Transverse colon (tissue), 4 donors: ENCODE measurements at regions not wholly inside any gene's neighbourhood (a gene's known extent, or its start where the extent isn't known, plus 50 kb on each side); places are given as distances from the start of the nearest gene placed in this dataset.

Experiments used
- DNase-seq: peaks from one replicate; pipeline ENCODE4 v3.0.0-alpha.2; 2019
- H3K27ac ChIP-seq, 4 donors: fragments of 200-600 bp; sonication (generic); 2 replicates each; pipeline ENCODE4 v1.5.1; 2016 to 2018; ENCODE audit warnings: inconsistent platforms in 4 of 4
- H3K27me3 ChIP-seq: fragments of 200-600 bp; sonication (generic); 2 replicates; pipeline ENCODE4 v1.5.1; 2017; ENCODE audit warnings: inconsistent platforms
- H3K36me3 ChIP-seq, 4 donors: fragments of 200-600 bp; sonication (generic); 2 replicates each; pipeline ENCODE4 v1.5.1; 2017 to 2019; ENCODE audit warnings: inconsistent platforms in 4 of 4
- H3K4me1 ChIP-seq, 4 donors: fragments of 200-600 bp; sonication (generic); 2 replicates each; pipeline ENCODE4 v1.5.1; 2017 to 2020; ENCODE audit warnings: inconsistent platforms in 4 of 4
- H3K4me3 ChIP-seq, 4 donors: fragments of 200-600 bp; sonication (generic); 1 replicate in 1 of 4; 2 replicates in 3 of 4; pipeline versions ENCODE4 v1.5.1 to v1.6.1; 2017 to 2019; ENCODE audit warnings: inconsistent platforms in 4 of 4
- H3K9me3 ChIP-seq, 2 donors: fragments of 200-600 bp; sonication (generic); 2 replicates each; pipeline ENCODE4 v1.5.1; 2017 to 2019; ENCODE audit warnings: inconsistent platforms in 2 of 2
- CTCF ChIP-seq, 5 experiments: fragments of 200-600 bp in 3 of 5; fragments of 450-650 bp in 2 of 5; sonication (generic) in 3 of 5; IDR thresholded peaks; 1 replicate in 2 of 5; 2 replicates in 3 of 5; pipeline ENCODE4 v1.5.1; 2016 to 2017; ENCODE audit warnings: antibody characterized with exemption in 5 of 5, inconsistent platforms in 3 of 5, mild to moderate bottlenecking in 2 of 5, moderate library complexity in 1 of 5
- EP300 ChIP-seq: sonication (generic); formaldehyde crosslinking; IDR thresholded peaks from one replicate; pipeline ENCODE4 v1.6.1; 2017; ENCODE audit warnings: antibody characterized with exemption, low read depth
- POLR2A ChIP-seq: fragments of 450-650 bp; IDR thresholded peaks from one replicate; pipeline ENCODE4 v1.6.1; 2016; ENCODE audit warnings: antibody characterized with exemption, mild to moderate bottlenecking, moderate library complexity
- POLR2AphosphoS5 ChIP-seq, 3 donors: sonication (generic); formaldehyde crosslinking; IDR thresholded peaks; one replicate each; pipeline ENCODE4 v1.6.1; 2016; ENCODE audit warnings: antibody characterized with exemption in 3 of 3
- WGBS, 2 donors: methylation state at CpG; one replicate each; pipeline ENCODE4 v1.1.5; 2018; ENCODE audit warnings: low coverage in 1 of 2; 5-methylcytosine and 5-hydroxymethylcytosine counted together
- in situ Hi-C, 4 donors: fragments of 200-750 bp; cut with MboI; loops; one replicate each; pipeline versions ENCODE4 v1.15.0 to v1.15.1; 2017; ENCODE audit warnings: low sequenced_read_pairs in 3 of 4, low pct_ligation_motif_present in 1 of 4, low pct_unique_long_range_greater_than_20kb in 1 of 4
- intact Hi-C: fragments of 100-400 bp; cut with DNase I; formaldehyde crosslinking; loops from one replicate; pipeline ENCODE4 v1.15.1; 2023; ENCODE audit warnings: low total_unique reads

DNA sequence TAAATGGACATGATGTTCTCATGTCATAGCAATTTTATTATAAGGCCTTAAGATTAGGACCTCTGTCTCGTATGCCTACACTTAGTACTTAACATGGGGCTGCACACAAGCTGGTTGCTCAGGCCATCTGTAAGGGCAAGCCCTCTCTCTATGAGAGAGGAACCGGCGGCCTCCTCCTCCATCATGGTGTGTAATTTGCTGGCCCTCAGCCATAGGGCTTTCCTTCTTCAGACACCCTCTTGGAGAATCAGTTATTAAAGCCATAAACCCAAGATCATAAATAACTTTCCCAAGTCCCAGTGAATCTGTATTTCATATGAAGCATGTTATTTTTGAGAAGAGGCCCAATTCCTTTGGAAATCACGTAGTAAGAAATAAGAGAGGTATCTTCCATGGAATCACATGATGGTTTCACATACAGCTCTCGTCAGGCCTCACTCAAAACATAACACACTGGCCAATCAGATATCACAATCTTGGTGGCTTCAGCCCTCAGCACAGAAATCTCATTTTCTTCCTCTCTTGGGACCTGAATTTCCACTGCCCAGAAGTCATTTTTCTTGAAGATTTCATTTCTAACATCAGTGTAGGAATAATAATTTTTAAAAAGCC, 92.6 kb downstream of the RDH14 start:
- Histone ChIP-seq H3K27me3 (no peaks in the 10 kb centered on the region), H3K4me3 (no peak overlapping the region), H3K36me3 (no peaks in the 10 kb centered on the region), H3K4me1 (no peaks in the 10 kb centered on the region), H3K9me3 (no peaks in the 10 kb centered on the region), H3K27ac (no peak overlapping the region)
- in situ Hi-C loops, result no loop called here
- TF ChIP-seq CTCF (IDR thresholded peaks at IDR 0.05) (no peak), EP300 (no peak), POLR2AphosphoS5 (IDR thresholded peaks at IDR 0.05) (no peak), POLR2A (no peak)
- WGBS, 2 donors, result 76 to 83% methylated on average over 2 to 5 of the region's 5 CpGs
- no peak for DNase-seq
- intact Hi-C loops, result no loop called here

DNA sequence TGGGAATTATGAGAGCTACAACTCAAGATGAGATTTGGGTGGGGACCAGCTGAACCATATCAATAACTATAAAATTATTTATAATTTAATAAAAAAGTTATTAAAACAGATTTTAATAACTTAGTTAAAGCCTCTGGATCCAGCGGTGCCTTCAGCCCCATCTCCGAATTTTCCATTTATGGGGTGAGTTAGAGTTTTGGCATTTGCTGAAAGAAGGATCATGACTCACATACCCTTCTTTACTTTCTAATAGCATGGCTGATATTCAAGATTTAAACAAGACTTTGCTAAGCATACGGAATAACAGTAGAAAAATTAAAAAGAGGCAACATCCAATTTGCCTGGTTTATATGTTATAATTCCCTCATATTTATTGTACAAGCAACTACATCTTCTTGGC, 94.5 kb downstream of the RDH14 start:
- in situ Hi-C loops (no loop called here), intact Hi-C loops (no loop called here)
- H3K4me1 ChIP-seq, result no peaks in the 10 kb centered on the region
- no peak overlapping the region for H3K27ac ChIP-seq
- no peak for DNase-seq
- no peaks in the 10 kb centered on the region for H3K27me3 ChIP-seq
- no peak overlapping the region for H3K4me3 ChIP-seq
- no peaks in the 10 kb centered on the region for H3K36me3 ChIP-seq
- TF ChIP-seq POLR2AphosphoS5 (IDR thresholded peaks at IDR 0.05) (no peak), CTCF (IDR thresholded peaks at IDR 0.05) (no peak)
- WGBS, 2 donors, result 82 to 88% methylated on average over 3 of the region's 3 CpGs
- no peaks in the 10 kb centered on the region for H3K9me3 ChIP-seq

DNA sequence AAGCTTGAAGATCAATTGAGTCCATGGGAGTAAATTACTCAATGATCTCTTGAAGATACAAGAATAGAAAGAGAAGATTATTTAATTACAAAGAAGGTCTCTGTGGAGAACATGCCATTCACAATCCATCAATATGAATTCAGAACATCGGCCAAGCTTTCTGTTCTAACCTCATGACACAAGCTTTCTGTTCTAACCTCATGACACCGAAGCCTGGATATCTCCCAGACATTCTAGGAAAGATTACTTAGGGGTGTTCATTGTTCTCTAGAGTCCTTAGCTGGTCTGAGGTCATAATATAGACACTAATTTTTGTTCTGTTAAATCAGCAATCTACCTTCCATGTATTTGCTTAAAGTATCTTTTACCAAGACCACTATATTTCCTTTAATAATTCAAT, 95.5 kb downstream of the RDH14 start:
- DNase-seq, result no peak
- WGBS, 2 donors, result 66 to 80% methylated on average over 2 of the region's 2 CpGs
- Histone ChIP-seq H3K27me3 (no peaks in the 10 kb centered on the region), H3K9me3 (no peaks in the 10 kb centered on the region), H3K27ac (no peak overlapping the region), H3K4me1 (no peaks in the 10 kb centered on the region), H3K4me3 (no peak overlapping the region), H3K36me3 (no peaks in the 10 kb centered on the region)
- TF ChIP-seq POLR2AphosphoS5 (IDR thresholded peaks at IDR 0.05) (no peak), EP300 (no peak), CTCF (IDR thresholded peaks at IDR 0.05) (no peak), POLR2A (no peak)
- in situ Hi-C loops, result no loop called here
- intact Hi-C loops, result no loop called here

DNA sequence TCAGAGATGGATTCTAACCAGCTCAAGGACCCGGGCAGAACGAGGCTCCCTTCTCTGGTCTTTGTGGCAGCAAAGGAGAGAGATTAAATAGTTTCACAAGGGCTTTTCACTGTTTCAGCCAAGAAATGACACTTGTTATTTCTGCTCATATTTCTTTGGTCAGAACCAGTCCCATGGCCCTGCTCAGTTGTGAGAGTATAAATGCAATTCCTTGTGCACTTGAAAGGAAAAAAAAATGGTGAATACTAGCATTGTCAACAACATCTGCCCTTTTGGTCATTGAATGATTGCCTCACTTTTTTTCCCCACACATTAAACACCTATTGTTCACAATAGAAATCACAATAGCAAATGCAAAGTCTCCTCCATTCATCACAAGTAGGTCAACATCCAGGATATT, 104.4 kb downstream of the RDH14 start:
- WGBS, 2 donors, result 19 to 30% methylated on average over 2 of the region's 2 CpGs
- intact Hi-C loops, result no loop called here
- Histone ChIP-seq H3K4me3 (no peak overlapping the region), H3K27ac (peak overlapping the region; percentile 3 to 62 (median 24)), H3K4me1 (no peaks in the 10 kb centered on the region), H3K9me3 (no peaks in the 10 kb centered on the region), H3K27me3 (no peaks in the 10 kb centered on the region), H3K36me3 (no peaks in the 10 kb centered on the region)
- in situ Hi-C loops, result no loop called here
- no peak for TF ChIP-seq EP300
- TF ChIP-seq CTCF (IDR thresholded peaks at IDR 0.05), result no peak
- TF ChIP-seq POLR2A, result no peak
- TF ChIP-seq POLR2AphosphoS5 (IDR thresholded peaks at IDR 0.05), result no peak
- no peak for DNase-seq
